ENCODE measurements at regions not wholly inside any gene's neighbourhood (a gene's known extent, or its start where the extent isn't known, plus 50 kb on each side); places are given as distances from the start of the nearest gene placed in this dataset.
"Not testable (repeated sequence)": the region's sequence is repeated elsewhere in the genome, so short reads cannot be mapped to it uniquely, and the experiment has no call there.

GRCh38 chr6:48560408-48560807 is 449.4 kb upstream of the PTCHD4 start:
- H3K4me3 Mint-ChIP-seq = no peak overlapping the region
- ATAC-seq = no peak
- H3K36me3 Mint-ChIP-seq = no peaks in the 10 kb centered on the region
- no peaks in the 10 kb centered on the region for H3K27me3 Mint-ChIP-seq
- no peak overlapping the region for H3K27ac Mint-ChIP-seq
- peaks cover 4% of the 10 kb centered on the region for H3K9me3 Mint-ChIP-seq
- H3K4me1 Mint-ChIP-seq = no peaks in the 10 kb centered on the region

DNA sequence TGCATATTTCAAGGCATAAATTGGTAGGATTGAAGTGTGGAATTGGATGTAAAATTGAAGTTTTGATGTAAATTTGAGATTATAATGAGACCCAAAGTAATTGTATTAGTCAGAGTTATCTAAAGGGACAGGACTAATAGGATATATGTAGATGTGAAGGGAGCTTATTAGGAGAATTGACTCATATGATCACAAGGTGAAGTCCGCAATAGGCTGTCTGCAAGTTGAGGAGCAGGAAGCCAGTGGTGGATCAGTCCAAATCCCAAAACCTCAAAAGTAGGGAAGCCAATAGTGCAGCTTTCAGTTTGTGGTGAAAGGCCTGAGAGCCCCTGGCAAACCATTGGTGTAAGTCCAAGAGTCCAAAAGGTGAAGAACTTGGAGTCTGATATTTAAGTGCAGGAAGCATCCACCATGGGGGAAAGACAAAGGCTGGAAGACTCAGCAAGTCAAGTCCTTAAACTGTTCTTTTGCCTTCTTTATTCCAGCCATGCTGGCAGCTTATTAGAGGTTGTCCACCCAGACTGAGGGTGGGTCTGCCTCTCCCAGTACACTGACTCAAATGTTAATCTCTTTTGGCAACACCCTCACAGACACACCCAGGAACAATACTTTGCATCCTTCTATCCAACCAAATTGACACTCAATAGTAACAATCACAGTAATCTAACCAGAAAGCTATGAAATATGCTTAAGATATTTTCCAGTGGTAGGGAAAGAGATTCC is 442.6 kb upstream of the PTCHD4 start:
- Mint-ChIP-seq H3K27me3 (no peaks in the 10 kb centered on the region), H3K9me3 (no peaks in the 10 kb centered on the region), H3K4me1 (no peaks in the 10 kb centered on the region), H3K27ac (no peak overlapping the region), H3K36me3 (no peaks in the 10 kb centered on the region), H3K4me3 (no peak overlapping the region)
- ATAC-seq = no peak

GRCh38 chr6:48552905-48553304 is 441.9 kb upstream of the PTCHD4 start:
- Mint-ChIP-seq H3K4me3 (no peak overlapping the region), H3K27me3 (no peaks in the 10 kb centered on the region), H3K4me1 (no peaks in the 10 kb centered on the region), H3K9me3 (no peaks in the 10 kb centered on the region), H3K36me3 (no peaks in the 10 kb centered on the region), H3K27ac (no peak overlapping the region)
- no peak for ATAC-seq

DNA sequence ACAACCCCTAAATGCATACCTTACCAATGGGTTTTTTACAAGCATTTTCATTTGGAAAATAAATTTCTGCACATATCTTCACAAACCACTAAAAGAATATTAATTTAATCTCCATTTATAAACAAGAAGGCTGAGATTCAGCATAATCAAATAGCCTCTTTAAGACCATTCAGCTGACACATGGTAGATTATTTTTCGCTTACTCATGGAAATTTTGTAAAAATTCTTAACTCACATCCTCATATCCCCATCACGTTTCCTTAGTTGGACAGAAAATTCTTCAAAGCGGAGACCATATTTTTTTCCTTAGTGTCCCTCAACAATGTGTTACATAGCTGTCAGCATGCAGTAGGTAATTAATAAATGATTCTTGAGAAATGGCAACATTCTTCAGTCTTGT is 439.6 kb upstream of the PTCHD4 start:
- H3K4me1 Mint-ChIP-seq = no peaks in the 10 kb centered on the region
- H3K27ac Mint-ChIP-seq = no peak overlapping the region
- no peaks in the 10 kb centered on the region for H3K27me3 Mint-ChIP-seq
- no peaks in the 10 kb centered on the region for H3K36me3 Mint-ChIP-seq
- no peaks in the 10 kb centered on the region for H3K9me3 Mint-ChIP-seq
- no peak for ATAC-seq
- H3K4me3 Mint-ChIP-seq = no peak overlapping the region

GRCh38 chr6:48542191-48542590 is 431.2 kb upstream of the PTCHD4 start:
- H3K27me3 Mint-ChIP-seq = no peaks in the 10 kb centered on the region
- H3K4me1 Mint-ChIP-seq = no peaks in the 10 kb centered on the region
- H3K4me3 Mint-ChIP-seq = no peak overlapping the region
- no peak for ATAC-seq
- peaks cover 7% of the 10 kb centered on the region for H3K9me3 Mint-ChIP-seq
- no peaks in the 10 kb centered on the region for H3K36me3 Mint-ChIP-seq
- H3K27ac Mint-ChIP-seq = no peak overlapping the region

DNA sequence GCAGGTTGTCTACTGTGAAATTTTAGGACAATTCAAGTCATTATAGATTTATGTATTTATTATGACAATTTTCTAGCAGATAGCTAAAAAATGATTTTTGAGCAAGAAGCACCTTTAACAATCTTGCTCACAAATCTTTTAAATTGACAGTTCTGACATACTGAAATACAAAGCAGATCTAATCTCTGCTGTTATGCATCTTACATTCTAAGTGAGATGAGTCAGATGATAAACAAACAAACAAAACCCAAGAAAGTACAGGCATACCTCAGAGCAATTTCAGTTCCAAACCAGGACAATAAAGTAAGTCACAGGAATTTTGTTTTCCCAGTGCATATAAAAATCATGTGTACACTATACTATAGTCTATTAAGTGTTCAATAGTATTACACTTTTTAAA is 430.7 kb upstream of the PTCHD4 start:
- no peaks in the 10 kb centered on the region for H3K27me3 Mint-ChIP-seq
- ATAC-seq = no peak
- H3K4me3 Mint-ChIP-seq = no peak overlapping the region
- peaks cover 7% of the 10 kb centered on the region for H3K9me3 Mint-ChIP-seq
- H3K36me3 Mint-ChIP-seq = no peaks in the 10 kb centered on the region
- H3K4me1 Mint-ChIP-seq = no peaks in the 10 kb centered on the region
- no peak overlapping the region for H3K27ac Mint-ChIP-seq

GRCh38 chr6:48535582-48536009 is 424.6 kb upstream of the PTCHD4 start:
- Mint-ChIP-seq H3K4me3 (no peak overlapping the region), H3K27me3 (no peaks in the 10 kb centered on the region), H3K4me1 (no peaks in the 10 kb centered on the region), H3K36me3 (no peaks in the 10 kb centered on the region), H3K27ac (no peak overlapping the region), H3K9me3 (no peaks in the 10 kb centered on the region)
- ATAC-seq = no peak

DNA sequence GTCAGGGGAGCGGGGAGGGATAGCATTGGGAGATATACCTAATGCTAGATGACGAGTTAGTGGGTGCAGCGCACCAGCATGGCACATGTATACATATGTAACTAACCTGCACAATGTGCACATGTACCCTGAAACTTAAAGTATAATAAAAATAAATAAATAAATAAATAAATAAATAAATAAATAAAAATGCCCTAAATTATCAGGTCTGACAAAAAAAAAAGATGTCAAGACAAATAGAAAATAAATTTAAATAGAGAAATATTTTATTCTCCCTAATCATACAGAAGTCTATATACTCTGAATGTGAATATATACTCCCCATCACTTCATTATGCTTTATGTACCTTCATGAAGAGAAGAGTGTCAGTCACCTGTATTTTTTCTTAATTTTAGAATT is 420.0 kb upstream of the PTCHD4 start:
- not testable (repeated sequence) for H3K4me3 Mint-ChIP-seq, H3K27me3 Mint-ChIP-seq, H3K36me3 Mint-ChIP-seq, H3K4me1 Mint-ChIP-seq, H3K9me3 Mint-ChIP-seq, H3K27ac Mint-ChIP-seq, ATAC-seq

DNA sequence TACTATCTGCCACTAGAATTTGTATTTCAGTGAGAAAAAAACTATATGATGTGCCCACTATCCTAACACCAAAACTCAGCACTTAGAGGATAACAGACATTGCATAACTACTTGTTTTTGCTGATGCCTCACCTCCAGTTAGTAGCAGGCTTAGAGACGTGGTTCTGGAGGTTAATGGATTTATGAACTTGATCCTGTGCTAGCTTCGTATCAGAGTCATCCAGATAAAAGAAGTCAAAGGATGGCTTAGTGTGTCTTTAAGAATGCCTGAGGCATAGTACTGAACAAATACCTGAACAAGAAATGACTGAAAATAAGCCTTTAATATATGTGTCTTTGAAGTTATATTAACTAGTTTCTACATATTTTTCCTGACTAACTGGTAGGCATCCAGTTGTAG is 414.9 kb upstream of the PTCHD4 start:
- H3K4me3 Mint-ChIP-seq = no peak overlapping the region
- peaks cover 9% of the 10 kb centered on the region for H3K9me3 Mint-ChIP-seq
- ATAC-seq = no peak
- H3K36me3 Mint-ChIP-seq = no peaks in the 10 kb centered on the region
- H3K27ac Mint-ChIP-seq = no peak overlapping the region
- H3K4me1 Mint-ChIP-seq = no peaks in the 10 kb centered on the region
- H3K27me3 Mint-ChIP-seq = no peaks in the 10 kb centered on the region

DNA sequence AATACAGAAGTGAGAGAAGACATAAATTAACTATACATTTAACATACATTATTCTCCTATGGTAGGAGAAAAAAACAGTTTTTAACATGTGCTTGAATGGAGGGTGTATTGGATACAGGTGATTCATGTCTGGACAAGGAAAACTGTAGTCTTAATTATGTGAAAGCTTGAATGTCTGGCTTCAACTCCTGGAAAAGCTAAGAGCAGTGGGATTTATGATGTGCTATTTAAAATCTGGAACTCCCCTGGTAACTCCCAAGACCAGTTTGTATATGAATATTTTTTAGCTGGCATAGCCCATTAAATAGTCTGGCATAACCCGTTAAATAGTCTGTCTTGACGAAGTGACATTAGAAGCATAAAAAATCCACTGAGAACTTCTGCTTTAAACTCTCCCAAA is 410.0 kb upstream of the PTCHD4 start:
- Mint-ChIP-seq H3K4me3 (no peak overlapping the region), H3K4me1 (no peaks in the 10 kb centered on the region), H3K36me3 (no peaks in the 10 kb centered on the region), H3K27ac (no peak overlapping the region), H3K27me3 (no peaks in the 10 kb centered on the region), H3K9me3 (peaks cover 11% of the 10 kb centered on the region)
- no peak for ATAC-seq

DNA sequence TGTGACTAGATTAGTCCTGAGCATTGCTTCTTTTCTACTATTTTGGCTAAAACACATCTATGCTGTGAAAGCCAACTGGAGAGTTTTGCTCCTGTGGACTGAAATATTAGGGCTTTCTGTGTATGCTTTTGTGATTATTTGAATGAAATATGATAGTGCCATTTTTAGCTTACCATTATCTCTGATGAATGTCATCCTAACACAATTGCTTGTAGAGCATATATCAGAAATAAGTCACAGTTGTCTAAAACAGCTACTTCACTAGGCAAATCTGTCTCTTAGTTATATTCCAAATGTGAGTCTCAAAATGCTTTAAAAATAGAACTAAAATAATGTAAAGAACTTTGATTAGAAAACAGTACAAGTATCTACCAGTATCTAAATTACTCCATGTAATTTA is 401.4 kb upstream of the PTCHD4 start:
- Mint-ChIP-seq H3K36me3 (no peaks in the 10 kb centered on the region), H3K4me1 (no peaks in the 10 kb centered on the region), H3K27ac (no peak overlapping the region), H3K27me3 (no peaks in the 10 kb centered on the region), H3K4me3 (no peak overlapping the region), H3K9me3 (peaks cover 8% of the 10 kb centered on the region)
- no peak for ATAC-seq

GRCh38 chr6:48511378-48511777 is 400.4 kb upstream of the PTCHD4 start:
- no peak for ATAC-seq
- Mint-ChIP-seq H3K4me1 (no peaks in the 10 kb centered on the region), H3K36me3 (no peaks in the 10 kb centered on the region), H3K4me3 (no peak overlapping the region), H3K27me3 (no peaks in the 10 kb centered on the region), H3K27ac (no peak overlapping the region), H3K9me3 (peaks cover 8% of the 10 kb centered on the region)

DNA sequence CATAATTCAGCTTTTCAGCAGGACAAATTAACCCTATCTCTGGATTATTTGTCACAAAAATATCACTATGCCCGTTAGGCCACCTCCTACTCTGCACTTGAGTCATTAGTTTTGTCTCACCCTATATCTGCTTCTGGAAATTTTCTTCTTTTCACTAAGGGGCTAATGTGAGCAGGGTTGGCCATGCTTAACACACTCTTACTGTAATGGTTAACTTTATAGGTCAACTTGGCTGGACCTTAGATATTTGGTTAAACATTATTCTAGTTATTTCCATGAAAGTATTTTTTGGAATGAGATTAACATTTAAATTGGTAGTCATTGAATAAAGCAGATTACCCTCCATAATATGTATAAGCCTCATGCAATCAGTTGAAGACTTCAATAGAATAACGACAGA is 394.6 kb upstream of the PTCHD4 start:
- Mint-ChIP-seq H3K4me1 (no peaks in the 10 kb centered on the region), H3K4me3 (no peak overlapping the region), H3K27ac (no peak overlapping the region), H3K36me3 (no peaks in the 10 kb centered on the region), H3K9me3 (peaks cover 3% of the 10 kb centered on the region), H3K27me3 (no peaks in the 10 kb centered on the region)
- ATAC-seq = no peak

DNA sequence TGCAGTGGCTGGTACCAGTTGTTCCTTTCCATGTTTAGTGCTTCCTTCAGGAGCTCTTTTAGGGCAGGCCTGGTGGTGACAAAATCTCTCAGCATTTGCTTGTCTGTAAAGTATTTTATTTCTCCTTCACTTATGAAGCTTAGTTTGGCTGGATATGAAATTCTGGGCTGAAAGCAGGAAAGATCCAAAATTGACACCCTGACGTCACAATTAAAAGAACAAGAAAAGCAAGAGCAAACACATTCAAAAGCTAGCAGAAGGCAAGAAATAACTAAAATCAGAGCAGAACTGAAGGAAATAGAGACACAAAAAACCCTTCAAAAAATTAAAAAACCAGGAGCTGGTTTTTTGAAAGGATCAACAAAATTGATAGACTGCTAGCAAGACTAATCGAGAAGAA is 382.4 kb upstream of the PTCHD4 start:
- H3K36me3 Mint-ChIP-seq, H3K4me1 Mint-ChIP-seq, H3K27me3 Mint-ChIP-seq, H3K4me3 Mint-ChIP-seq, H3K27ac Mint-ChIP-seq, ATAC-seq: not testable (repeated sequence)
- peaks cover 14% of the 10 kb centered on the region for H3K9me3 Mint-ChIP-seq

DNA sequence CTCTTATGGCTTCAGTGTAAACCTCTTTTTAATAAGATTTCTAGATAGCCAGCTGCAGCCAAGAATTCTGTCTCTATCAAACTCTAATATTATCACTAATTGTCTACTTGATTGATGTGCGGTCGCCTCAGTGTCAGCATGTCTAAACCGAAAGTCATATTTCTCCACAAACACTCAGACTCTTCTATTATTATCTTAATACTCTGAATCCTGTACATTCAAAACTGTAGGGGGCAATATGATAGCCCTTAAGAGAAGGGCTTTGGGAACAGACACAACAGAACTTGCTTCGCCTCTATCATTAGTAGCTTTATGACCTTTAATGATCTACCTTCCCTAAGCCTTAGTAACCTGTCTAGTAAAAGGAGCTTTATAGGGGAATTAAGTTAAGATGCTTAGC is 379.7 kb upstream of the PTCHD4 start:
- ATAC-seq = no peak
- Mint-ChIP-seq H3K4me3 (no peak overlapping the region), H3K9me3 (peaks cover 18% of the 10 kb centered on the region), H3K27me3 (no peaks in the 10 kb centered on the region), H3K27ac (no peak overlapping the region), H3K4me1 (no peaks in the 10 kb centered on the region), H3K36me3 (no peaks in the 10 kb centered on the region)

GRCh38 chr6:48486876-48487275 is 375.9 kb upstream of the PTCHD4 start:
- no peak overlapping the region for H3K4me3 Mint-ChIP-seq
- H3K36me3 Mint-ChIP-seq = no peaks in the 10 kb centered on the region
- ATAC-seq = no peak
- H3K4me1 Mint-ChIP-seq = no peaks in the 10 kb centered on the region
- no peak overlapping the region for H3K27ac Mint-ChIP-seq
- H3K27me3 Mint-ChIP-seq = no peaks in the 10 kb centered on the region
- peaks cover 19% of the 10 kb centered on the region for H3K9me3 Mint-ChIP-seq

DNA sequence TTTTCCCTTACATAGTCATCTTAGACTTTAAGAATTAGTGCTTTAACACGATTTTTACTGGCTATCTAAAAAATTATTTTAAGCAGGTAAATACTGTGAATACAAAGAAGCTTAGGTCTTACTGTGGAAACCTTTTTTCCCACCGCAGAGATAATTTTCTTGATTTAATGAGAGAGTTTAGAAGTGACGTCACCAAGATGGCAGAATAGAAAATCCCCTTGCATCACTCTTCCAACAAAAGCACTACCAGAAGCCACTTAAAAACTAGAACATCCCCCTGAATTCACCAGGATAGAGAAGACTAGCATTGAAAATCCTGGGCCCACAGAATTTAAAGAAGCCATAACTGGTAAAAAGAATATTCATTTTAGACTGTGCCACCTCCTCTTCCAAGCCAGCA is 375.4 kb upstream of the PTCHD4 start:
- no peak overlapping the region for H3K4me3 Mint-ChIP-seq
- H3K36me3 Mint-ChIP-seq = no peaks in the 10 kb centered on the region
- no peak for ATAC-seq
- H3K27ac Mint-ChIP-seq = no peak overlapping the region
- H3K27me3 Mint-ChIP-seq = no peaks in the 10 kb centered on the region
- no peaks in the 10 kb centered on the region for H3K4me1 Mint-ChIP-seq
- peaks cover 16% of the 10 kb centered on the region for H3K9me3 Mint-ChIP-seq

All from stimulated activated memory B cell treated with anti-CD40 and anti-IgM and Interleukin-4, amounts not matched to agents 10 μg/mL and 1 μg/mL and 100 μg/mL, for 72 hours (primary cell).